Neural crest cell (in vitro differentiated cells): ENCODE measurements at regions not wholly inside any gene's neighbourhood (a gene's known extent, or its start where the extent isn't known, plus 50 kb on each side); places are given as distances from the start of the nearest gene placed in this dataset.

Source experiments
- DNase-seq: peaks from one replicate; pipeline ENCODE4 v3.0.0; 2021; ENCODE audit warnings: low read depth, mixed read lengths, low spot score
- H3K27ac Mint-ChIP-seq: one replicate; pipeline ENCODE4 v1.8.0; 2021; ENCODE audit warnings: mild to moderate bottlenecking, mixed read lengths; ENCODE audit not compliant: unreplicated experiment
- H3K27me3 Mint-ChIP-seq: 2 replicates; pipeline ENCODE4 v1.8.0; 2021; ENCODE audit warnings: low read depth, mild to moderate bottlenecking, mixed read lengths
- H3K36me3 Mint-ChIP-seq: 2 replicates; pipeline ENCODE4 v1.8.0; 2021; ENCODE audit warnings: low read depth, mild to moderate bottlenecking, mixed read lengths
- H3K4me1 Mint-ChIP-seq: 2 replicates; pipeline ENCODE4 v1.8.0; 2021; ENCODE audit warnings: mixed read lengths
- H3K4me3 Mint-ChIP-seq: one replicate; pipeline ENCODE4 v1.8.0; 2021; ENCODE audit warnings: mild to moderate bottlenecking, mixed read lengths
- H3K9me3 Mint-ChIP-seq: 2 replicates; pipeline ENCODE4 v1.8.0; 2021; ENCODE audit warnings: mixed read lengths
- TF ChIP-seq, protein P1 (sequence below): fragments of 200-600 bp; sonication (generic); conservative IDR thresholded peaks from 2 replicates; pipeline ENCODE4 v1.5.0; 2021; ENCODE audit warnings: antibody characterized with exemption, mild to moderate bottlenecking

GRCh38 chr10:90997670-90998069 is 76.8 kb upstream of the ANKRD1 start:
- Mint-ChIP-seq H3K27ac (peak overlapping the region; percentile 54), H3K9me3 (peaks cover 3% of the 10 kb centered on the region), H3K4me3 (no peak overlapping the region), H3K36me3 (no peaks in the 10 kb centered on the region), H3K27me3 (no peaks in the 10 kb centered on the region), H3K4me1 (peaks cover 4% of the 10 kb centered on the region)
- TF ChIP-seq, protein P1, sequence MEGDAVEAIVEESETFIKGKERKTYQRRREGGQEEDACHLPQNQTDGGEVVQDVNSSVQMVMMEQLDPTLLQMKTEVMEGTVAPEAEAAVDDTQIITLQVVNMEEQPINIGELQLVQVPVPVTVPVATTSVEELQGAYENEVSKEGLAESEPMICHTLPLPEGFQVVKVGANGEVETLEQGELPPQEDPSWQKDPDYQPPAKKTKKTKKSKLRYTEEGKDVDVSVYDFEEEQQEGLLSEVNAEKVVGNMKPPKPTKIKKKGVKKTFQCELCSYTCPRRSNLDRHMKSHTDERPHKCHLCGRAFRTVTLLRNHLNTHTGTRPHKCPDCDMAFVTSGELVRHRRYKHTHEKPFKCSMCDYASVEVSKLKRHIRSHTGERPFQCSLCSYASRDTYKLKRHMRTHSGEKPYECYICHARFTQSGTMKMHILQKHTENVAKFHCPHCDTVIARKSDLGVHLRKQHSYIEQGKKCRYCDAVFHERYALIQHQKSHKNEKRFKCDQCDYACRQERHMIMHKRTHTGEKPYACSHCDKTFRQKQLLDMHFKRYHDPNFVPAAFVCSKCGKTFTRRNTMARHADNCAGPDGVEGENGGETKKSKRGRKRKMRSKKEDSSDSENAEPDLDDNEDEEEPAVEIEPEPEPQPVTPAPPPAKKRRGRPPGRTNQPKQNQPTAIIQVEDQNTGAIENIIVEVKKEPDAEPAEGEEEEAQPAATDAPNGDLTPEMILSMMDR, result no peak
- no peak for DNase-seq

- no peak for DNase-seq
- Mint-ChIP-seq H3K9me3 (peaks cover 3% of the 10 kb centered on the region), H3K4me1 (peaks cover 4% of the 10 kb centered on the region), H3K27ac (no peak overlapping the region), H3K27me3 (no peaks in the 10 kb centered on the region), H3K36me3 (no peaks in the 10 kb centered on the region), H3K4me3 (no peak overlapping the region)
- TF ChIP-seq, protein P1, result no peak
Observed at GRCh38 chr10:90998733-90999511, 78.0 kb upstream of the ANKRD1 start.

DNA sequence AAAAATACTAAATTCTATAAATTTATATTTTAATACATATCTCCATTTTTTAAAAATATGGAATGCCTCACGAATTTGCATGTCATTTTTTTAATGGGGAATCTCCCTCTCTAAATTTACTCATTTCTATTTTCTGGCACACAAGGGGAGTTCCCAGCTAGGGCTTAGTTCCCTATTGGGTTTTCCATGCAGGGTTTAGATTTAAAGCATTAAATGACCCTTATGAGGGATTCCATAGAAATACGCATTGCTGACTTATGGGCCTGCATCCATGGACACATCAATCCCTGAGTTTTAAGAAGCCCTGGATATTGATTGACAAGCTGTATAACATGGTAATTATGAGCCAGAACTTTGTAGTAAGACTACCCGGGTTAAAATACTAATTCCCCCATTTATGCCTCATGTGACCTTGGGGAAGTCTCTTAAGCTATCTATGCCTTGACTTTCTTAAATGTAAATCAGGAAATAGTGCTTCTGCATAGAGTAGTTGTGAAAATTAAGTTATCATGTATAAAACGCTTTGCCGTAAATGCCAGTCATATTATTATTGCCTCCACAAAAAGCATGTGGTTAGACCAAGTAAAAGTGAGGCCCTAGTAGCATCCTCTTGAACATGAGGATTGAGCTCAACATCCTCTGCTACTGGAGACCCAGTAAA is 78.8 kb upstream of the ANKRD1 start:
- Mint-ChIP-seq H3K27ac (no peak overlapping the region), H3K4me1 (peaks cover 4% of the 10 kb centered on the region), H3K27me3 (no peaks in the 10 kb centered on the region), H3K4me3 (no peak overlapping the region), H3K9me3 (peaks cover 3% of the 10 kb centered on the region), H3K36me3 (no peaks in the 10 kb centered on the region)
- TF ChIP-seq, protein P1, result no peak
- DNase-seq, result no peak

DNA sequence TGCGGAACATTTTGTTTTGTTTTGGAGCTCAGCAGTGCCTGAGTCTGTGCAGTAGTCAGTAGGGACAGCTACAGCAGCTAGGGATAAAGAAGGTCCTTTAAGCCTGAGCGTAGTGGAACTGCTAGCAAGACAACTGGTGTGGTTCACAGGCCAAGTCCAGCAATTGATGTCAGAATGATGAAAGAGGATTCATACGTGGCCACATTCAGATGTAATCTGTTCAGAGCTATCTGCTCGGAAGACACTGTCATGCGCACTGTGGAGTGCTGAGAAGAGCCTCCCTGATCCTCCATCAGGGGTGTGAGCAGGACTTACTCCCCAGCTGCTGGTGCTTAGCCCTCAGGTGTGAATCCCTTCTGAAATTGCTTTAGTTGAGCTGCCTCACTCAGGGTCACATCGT is 79.6 kb upstream of the ANKRD1 start:
- H3K4me3 Mint-ChIP-seq, result no peak overlapping the region
- TF ChIP-seq, protein P1, result no peak
- H3K27ac Mint-ChIP-seq, result no peak overlapping the region
- DNase-seq, result no peak
- no peaks in the 10 kb centered on the region for H3K36me3 Mint-ChIP-seq
- H3K9me3 Mint-ChIP-seq, result peaks cover 3% of the 10 kb centered on the region
- H3K4me1 Mint-ChIP-seq, result peaks cover 4% of the 10 kb centered on the region
- H3K27me3 Mint-ChIP-seq, result no peaks in the 10 kb centered on the region

GRCh38 chr10:91000985-91001384 is 80.1 kb upstream of the ANKRD1 start:
- Mint-ChIP-seq H3K4me1 (peaks cover 4% of the 10 kb centered on the region), H3K9me3 (peaks cover 3% of the 10 kb centered on the region), H3K36me3 (no peaks in the 10 kb centered on the region), H3K27ac (no peak overlapping the region), H3K4me3 (no peak overlapping the region), H3K27me3 (no peaks in the 10 kb centered on the region)
- TF ChIP-seq, protein P1, result no peak
- no peak for DNase-seq
